ENCODE measurements at regions not wholly inside any gene's neighbourhood (a gene's known extent, or its start where the extent isn't known, plus 50 kb on each side); places are given as distances from the start of the nearest gene placed in this dataset.

DNA sequence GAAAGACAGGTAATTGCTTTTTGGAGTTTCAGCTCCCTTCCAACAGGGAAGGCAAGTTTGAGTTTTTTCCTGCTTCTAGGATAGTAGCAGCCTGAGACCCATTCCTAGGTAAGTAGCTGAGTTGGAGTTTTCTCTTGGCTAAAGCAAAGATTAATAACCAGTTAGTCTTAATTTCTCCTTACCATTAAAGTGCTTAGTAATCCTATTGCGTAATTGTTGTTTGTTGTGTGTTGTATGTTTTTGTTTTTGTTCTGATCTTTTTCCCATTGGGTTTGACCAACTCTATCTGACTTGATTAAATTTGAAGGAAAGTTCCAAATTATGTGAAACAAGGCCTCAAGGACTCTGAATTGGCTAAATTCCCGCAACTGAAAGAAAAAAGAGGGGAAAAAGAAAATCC is 83.5 kb downstream of the TBX22 start:
- DNase-seq (ENCODE audit: low read depth), result no peak
- in situ Hi-C loops (cut with HindIII; ENCODE audit: low pct_unique_long_range_greater_than_20kb, low sequenced_read_pairs), result no loop called here

DNA sequence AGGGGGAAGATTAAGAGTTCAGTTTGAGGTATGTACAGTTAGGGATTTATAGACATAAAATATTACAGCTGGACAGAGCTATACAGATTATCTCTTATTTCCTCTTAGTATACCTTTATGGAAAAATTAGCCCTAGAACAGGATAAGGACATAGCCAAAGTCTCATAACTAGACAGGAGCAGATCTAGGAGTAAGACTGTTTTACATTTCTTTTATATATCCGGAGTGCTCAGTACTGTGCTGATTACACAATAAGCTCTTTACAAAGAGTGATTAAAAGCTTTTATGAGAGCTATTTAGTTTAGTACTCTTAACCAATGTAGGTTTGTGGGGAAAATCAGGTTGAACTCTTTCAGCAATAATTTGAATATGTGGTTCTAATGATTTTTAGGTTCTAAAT is 105.8 kb downstream of the TBX22 start:
- no peak for DNase-seq (ENCODE audit: low read depth)
- in situ Hi-C loops (cut with HindIII; ENCODE audit: low pct_unique_long_range_greater_than_20kb, low sequenced_read_pairs), result no loop called here

DNA sequence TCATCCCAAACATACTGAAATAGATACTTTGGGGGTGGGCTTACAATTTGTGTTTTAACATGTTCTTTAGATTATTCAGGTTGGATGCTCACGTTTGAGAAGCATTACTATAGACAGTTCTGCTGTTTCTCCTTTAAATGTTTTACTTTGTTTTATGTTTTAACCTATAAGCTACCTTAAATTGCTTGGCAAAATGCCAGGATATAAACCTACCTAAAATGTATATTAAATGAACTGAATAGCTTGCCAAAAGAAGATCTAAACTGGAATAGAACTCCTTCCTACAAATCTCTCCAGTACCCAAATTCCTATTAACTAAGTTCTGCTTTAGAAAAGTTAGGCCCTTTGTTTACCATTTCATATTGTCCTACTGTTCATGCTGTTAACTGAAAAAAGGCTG is 124.4 kb downstream of the TBX22 start:
- in situ Hi-C loops (cut with HindIII; ENCODE audit: low pct_unique_long_range_greater_than_20kb, low sequenced_read_pairs), result no loop called here
- no peak for DNase-seq (ENCODE audit: low read depth)

DNA sequence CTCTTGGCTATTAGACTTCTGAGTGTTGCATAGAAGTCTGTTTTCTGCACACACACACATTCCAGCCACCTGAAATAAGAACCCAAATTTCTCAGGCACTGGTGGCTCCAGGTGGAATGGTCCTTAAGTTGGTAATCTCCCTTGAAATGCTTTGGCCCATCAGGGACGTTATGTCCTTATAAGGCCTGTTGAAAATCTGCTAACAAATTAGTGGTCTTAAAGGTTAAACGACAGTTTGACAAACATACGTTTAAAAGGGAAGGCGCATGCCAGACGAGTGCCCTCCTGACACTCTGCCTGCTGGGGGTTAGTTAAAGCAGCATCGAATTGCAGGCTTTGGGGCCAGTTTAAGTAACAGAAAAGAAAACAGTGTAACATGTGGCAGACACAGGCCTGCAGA is 125.0 kb downstream of the TBX22 start:
- in situ Hi-C loops (cut with HindIII; ENCODE audit: low pct_unique_long_range_greater_than_20kb, low sequenced_read_pairs), result no loop called here
- no peak for DNase-seq (ENCODE audit: low read depth)

DNA sequence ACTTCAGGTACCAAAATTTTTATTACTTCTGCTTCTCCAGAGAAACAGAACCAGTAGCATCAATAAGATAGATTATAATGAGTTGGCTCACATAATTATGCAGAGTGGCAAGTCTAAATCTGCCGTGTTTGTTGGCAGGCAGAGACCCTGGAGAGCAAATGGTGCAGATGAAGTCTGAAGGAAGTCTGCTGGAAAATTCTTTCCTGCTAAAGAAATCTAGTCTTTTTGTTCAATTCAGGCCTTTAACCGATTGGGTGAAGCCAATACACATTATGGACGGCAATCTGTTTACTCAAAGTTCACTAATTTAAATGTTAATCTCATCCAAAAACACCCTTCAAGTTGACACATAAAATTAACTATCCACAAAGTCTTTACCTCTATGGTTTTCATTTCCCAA is 156.0 kb downstream of the TBX22 start:
- no peak for DNase-seq (ENCODE audit: low read depth)
- in situ Hi-C loops (cut with HindIII; ENCODE audit: low pct_unique_long_range_greater_than_20kb, low sequenced_read_pairs), result no loop called here

DNA sequence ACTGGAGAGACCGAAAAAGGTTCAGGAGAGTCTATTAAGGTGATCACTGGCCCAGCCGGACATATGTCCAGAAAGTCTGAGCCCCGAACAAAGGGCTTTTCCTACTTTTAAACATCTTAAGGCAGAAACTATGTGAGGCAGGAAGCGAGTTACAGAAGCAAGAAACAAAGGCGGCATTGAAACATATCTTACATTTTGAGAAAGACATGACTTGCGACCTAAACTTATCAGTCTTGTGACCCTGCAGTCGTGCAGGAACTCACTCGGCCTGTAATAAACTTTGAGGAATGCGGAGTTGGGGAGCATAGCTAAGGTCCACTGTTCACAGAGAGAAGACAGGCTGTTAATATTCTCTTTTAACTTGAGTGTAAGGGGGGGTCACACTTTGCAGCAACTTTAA is 158.7 kb downstream of the TBX22 start:
- no peak for DNase-seq (ENCODE audit: low read depth)
- in situ Hi-C loops (cut with HindIII; ENCODE audit: low pct_unique_long_range_greater_than_20kb, low sequenced_read_pairs), result no loop called here

DNA sequence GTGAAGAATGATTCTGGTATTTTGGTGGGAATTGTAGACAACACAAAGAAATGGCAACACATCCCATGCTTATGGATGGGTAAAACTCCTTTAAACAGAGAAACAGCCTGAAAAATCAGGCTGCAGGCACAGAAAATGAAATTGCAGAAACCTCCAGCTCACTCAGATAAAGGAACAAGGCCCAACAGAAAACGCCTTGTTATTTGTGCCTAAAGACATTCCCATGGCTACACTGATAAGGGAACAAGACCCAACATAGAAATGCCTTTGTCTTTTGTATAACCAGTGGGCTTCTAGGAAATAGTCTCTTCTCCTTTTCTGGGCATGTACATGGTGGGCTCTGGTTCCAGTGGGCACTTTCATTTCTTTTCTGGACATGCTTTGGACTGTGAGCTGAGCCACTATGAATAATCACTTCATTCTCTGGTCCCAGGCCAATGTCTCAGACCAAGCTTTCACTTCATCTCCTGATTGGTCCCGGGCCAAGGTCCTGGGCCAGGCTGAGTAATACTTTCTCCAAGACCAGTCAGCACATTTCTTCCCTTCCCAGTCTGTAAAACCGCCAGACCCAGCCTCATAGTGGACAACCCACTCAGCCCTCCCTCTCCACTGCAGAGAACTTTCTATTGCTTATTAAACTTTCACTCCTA is 160.5 kb downstream of the TBX22 start:
- in situ Hi-C loops (cut with HindIII; ENCODE audit: low pct_unique_long_range_greater_than_20kb, low sequenced_read_pairs), result no loop called here

DNA sequence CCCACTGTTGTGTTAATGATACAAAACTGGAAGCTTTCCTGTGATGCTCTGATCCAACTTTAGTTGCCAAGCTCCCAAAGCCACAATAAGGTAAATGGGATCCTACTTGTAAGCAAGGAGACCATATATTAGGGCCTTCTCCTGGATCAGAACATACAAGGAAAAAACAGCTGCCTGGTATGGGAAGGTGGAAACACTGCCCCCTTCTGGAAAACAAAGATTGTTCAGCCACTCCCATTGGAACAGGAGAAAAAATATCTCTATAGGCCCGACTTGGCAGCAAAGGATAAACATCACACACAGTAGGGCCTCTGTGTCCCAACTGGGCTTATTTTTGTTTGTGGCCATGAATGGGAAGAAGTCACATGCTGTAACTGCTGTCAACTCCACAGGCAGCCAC is 166.5 kb downstream of the TBX22 start:
- in situ Hi-C loops (cut with HindIII; ENCODE audit: low pct_unique_long_range_greater_than_20kb, low sequenced_read_pairs), result no loop called here
- no peak for DNase-seq (ENCODE audit: low read depth)

More for the DNA sequence above, 160.5 kb downstream of the TBX22 start:
- no peak for DNase-seq (ENCODE audit: low read depth)

DNA sequence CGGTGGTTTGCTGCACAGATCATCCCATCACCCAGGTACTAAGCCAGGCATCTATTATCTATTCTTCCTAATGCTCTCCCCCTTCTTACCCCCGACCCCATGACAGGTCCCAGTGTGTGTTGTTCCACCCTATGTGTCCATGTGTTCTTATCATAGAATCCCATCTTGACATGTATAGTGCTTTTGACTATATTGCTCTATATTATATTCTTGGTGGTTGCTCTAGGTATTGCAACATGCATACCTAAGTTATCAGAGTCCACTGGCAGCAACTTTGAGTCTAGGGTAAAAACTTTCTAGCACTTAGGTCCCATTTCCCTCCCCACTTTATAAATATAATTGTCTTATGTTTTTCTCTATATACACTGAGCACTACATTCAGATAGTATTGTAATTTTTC is 170.3 kb downstream of the TBX22 start:
- in situ Hi-C loops (cut with HindIII; ENCODE audit: low pct_unique_long_range_greater_than_20kb, low sequenced_read_pairs), result no loop called here
- no peak for DNase-seq (ENCODE audit: low read depth)

DNA sequence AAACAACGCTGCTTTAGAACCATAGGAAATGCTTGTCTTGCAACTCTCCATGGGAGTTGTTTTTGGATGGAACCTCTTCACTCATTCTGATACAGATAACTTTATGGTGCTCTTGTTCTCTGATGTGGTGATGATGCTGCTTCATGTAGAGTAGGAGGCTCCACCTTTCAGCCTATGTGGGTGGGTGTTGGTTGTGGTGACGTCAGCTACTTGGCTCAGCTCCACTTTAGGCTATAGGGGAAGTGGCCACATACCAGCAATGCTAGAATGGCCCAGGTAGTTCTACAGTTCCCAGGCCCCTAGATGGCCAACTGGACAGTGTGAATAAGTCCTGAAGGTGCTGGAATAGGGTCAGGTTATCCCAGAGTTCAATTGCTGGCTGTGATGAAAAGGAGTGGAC is 192.1 kb downstream of the TBX22 start:
- in situ Hi-C loops (cut with HindIII; ENCODE audit: low pct_unique_long_range_greater_than_20kb, low sequenced_read_pairs), result no loop called here
- DNase-seq (ENCODE audit: low read depth), result no peak

DNA sequence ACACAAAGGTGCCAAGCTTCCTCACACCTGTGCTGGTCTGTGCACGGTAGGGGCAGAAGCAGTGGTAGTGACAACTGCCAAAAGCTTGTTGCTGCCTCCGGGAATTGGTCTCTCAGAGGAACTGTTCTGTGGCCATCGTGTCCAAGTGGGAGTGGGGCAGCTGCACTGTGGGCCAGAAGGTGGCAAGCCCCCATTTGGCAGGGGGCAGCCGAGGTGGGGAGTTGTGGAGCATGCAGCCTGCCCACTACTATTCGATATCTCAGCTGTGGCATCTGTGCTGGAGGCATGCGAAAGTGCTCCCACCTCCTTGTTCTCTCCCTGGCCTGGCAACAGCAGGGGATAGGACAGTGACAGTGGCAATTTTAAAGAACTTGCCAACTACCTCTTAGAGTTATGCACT is 192.8 kb downstream of the TBX22 start:
- no peak for DNase-seq (ENCODE audit: low read depth)
- in situ Hi-C loops (cut with HindIII; ENCODE audit: low pct_unique_long_range_greater_than_20kb, low sequenced_read_pairs), result no loop called here

DNA sequence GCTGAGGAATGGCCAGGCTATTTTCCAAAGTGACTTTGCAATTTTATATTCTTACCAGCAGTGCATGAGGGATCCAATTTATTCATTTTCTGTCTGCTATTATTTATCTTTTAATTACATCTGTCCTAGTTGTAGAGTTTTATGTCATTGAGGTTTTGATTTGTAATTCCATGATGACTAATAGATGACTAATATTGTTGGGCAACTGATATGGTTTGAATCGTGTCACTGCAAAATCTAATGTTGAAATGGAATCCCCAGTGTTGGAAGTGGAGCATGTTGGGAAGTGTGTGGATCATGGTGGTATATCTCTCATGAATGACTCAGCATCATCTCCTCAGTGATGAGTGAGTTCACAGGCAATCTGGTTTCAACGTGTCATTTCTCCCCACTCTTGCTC is 201.5 kb downstream of the TBX22 start:
- in situ Hi-C loops (cut with HindIII; ENCODE audit: low pct_unique_long_range_greater_than_20kb, low sequenced_read_pairs), result no loop called here
- peak; percentile 67 for DNase-seq (ENCODE audit: low read depth)

DNA sequence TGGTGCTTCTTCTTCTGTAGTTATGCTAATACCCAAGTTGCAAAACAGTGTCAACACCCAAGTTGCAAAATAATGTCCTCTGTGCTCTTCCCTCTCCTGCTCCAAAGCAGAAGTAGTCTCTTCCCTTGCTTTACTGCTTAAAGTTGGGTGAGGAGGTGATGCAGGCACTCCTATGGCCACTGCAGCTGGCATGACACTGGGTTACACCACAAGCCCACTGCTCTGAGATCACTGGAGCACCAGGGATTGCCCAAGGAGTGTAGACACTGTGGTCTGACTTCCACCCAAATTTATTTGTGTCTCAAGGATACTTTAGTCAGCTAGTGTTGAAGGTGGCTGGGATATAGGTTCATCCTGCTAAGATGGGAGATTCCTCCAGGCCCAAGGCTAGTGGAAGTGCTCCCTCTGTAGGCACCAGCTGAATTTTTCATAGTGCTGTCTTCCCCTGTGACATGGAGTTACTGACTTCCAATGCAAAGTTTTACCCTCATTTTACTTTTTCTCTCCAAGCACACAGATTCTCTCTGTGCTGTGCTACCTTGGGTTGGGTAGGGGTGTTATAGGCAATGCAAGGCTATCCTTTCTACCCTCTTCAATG is 196.2 kb upstream of the TENT5D start:
- in situ Hi-C loops (cut with HindIII; ENCODE audit: low pct_unique_long_range_greater_than_20kb, low sequenced_read_pairs), result no loop called here
- no peak for DNase-seq (ENCODE audit: low read depth)

DNA sequence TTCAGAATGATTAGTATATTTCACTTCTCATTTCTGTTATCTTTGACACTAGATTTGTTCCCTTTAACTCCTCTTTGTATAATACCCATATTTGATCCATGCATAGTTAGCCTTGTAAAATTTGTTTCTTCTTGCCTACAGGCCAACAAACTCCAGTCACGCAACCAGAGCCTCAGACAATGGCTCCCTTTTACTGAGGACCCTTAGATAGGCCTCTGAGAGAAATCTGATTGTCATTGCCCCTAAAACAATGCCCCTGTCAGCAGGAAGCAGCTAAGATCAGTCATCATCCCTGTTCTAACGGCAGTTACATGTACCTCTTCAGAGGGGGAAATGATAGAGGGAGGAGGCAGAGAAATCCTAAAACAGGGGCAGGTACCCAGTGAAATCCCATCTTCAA is 190.6 kb upstream of the TENT5D start:
- in situ Hi-C loops (cut with HindIII; ENCODE audit: low pct_unique_long_range_greater_than_20kb, low sequenced_read_pairs), result no loop called here
- no peak for DNase-seq (ENCODE audit: low read depth)

DNA sequence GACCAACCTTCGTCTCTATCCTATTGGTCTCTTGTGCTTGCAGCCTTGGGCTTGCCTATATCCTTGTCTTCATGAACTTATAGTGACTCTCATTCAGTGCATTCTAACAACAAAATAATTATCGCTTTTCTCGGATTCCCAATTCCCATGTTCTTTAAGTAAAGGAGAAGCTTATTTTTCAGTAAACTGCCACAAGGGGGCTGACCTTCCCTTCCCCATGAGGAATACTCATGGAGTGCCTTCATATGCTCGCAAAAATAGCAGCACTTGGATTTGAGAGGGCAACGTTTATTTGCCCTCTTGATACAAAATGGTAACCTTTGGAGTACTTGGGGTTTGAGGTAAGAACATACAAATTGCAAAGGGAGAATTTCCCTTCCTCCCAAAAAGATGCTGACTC is 183.2 kb upstream of the TENT5D start:
- no peak for DNase-seq (ENCODE audit: low read depth)
- in situ Hi-C loops (cut with HindIII; ENCODE audit: low pct_unique_long_range_greater_than_20kb, low sequenced_read_pairs), result no loop called here

DNA sequence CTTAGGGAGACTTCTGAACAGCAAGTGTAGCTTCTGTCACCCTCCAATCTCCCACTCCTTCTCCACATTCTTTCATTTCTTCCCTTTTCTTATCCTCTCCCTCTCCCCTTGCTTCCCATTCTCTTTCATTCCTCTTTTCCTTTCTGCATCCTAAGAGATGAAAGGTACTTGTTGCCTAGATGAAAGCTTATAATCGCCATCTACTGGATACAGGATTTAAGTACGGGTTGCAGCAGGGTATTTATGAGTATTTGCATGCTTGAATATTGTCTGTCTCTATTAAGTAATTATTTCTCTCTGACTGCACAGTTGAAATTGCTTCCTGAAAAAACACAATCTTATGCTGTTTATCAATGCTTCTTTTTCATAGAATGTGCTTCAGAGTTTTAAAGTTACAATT is 174.0 kb upstream of the TENT5D start:
- DNase-seq (ENCODE audit: low read depth), result no peak
- in situ Hi-C loops (cut with HindIII; ENCODE audit: low pct_unique_long_range_greater_than_20kb, low sequenced_read_pairs), result no loop called here

DNA sequence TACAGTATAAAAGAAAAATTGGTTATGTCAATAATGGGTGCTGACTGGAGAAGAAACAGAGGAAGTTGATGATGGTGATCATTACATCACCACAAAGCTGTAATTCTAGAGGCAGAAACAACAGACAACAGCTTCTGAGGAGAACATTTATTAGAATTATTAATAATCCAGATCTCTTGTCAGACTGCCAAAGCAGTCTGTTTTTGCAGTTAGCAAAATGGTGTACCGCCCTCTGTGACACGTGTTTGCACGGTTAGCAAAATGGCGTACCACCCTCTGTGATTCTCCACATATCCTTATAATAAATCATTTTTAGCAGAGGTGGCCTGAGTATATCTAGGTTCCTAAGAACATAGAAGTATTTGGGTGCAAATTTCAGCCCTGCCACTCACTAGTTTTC is 154.0 kb upstream of the TENT5D start:
- in situ Hi-C loops (cut with HindIII; ENCODE audit: low pct_unique_long_range_greater_than_20kb, low sequenced_read_pairs), result no loop called here

DNA sequence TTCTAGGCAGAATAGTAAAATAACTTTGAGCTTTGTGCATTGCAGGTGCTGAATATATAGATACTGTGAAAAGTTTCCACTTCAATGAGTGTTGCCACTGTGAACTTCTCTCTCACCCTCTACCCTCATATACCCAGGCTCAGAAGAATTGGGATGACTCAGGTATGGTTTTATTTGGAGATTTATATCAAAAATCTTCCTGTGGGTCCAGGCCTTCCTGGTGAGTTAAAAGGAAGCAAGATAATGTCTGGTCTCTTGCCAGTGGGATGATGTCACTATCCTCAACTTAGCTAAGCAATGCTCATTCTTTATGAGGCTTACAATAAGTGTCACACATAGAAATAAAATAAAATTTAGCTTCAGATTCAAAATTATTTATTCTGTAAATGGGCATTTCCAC is 153.3 kb upstream of the TENT5D start:
- peak; percentile 1 for DNase-seq (ENCODE audit: low read depth)
- in situ Hi-C loops (cut with HindIII; ENCODE audit: low pct_unique_long_range_greater_than_20kb, low sequenced_read_pairs), result no loop called here

More for the DNA sequence above, 154.0 kb upstream of the TENT5D start:
- DNase-seq (ENCODE audit: low read depth), result no peak

DNA sequence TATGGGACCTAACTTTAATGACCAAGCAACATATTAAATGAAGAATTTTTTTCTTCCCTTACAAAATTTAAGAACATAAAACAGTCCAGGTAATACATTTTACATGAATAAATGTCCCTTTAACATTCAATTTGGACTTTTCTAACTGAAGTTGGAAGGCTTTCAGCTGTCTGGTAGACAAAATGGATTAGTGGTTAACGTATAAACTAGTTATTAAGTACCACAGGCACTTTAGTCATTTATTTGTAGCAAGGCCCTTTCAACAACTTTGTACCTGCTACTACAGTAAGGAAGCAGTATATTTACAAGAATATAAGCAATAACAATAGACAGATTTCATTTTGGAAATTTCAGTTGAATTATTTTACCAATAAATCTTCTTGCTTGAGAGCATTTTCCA is 152.5 kb upstream of the TENT5D start:
- in situ Hi-C loops (cut with HindIII; ENCODE audit: low pct_unique_long_range_greater_than_20kb, low sequenced_read_pairs), result no loop called here
- DNase-seq (ENCODE audit: low read depth), result no peak

DNA sequence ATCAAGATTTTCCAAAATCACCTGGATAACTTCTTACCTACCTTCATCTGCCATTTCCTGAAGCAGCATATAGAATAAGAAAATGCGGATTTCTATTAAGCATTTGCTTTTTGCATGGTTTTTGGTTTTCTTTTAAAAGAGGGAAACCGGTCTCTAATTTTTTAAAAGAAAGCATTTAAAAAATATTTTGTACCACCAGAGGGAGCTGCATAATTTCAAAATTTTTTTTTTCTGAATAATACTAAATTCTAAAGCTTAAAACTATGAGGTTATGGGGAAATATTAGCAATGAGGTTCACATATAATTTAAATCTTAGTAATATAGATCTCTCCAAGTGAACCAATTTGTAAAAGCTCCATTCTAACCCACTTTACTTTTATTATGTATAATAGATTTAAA is 137.7 kb upstream of the TENT5D start:
- no peak for DNase-seq (ENCODE audit: low read depth)
- in situ Hi-C loops (cut with HindIII; ENCODE audit: low pct_unique_long_range_greater_than_20kb, low sequenced_read_pairs), result no loop called here

Data from Caki2 (cell line).